ENCODE measurements at regions not wholly inside any gene's neighbourhood (a gene's known extent, or its start where the extent isn't known, plus 50 kb on each side); places are given as distances from the start of the nearest gene placed in this dataset.
"Not testable (repeated sequence)": the region's sequence is repeated elsewhere in the genome, so short reads cannot be mapped to it uniquely, and the experiment has no call there.

- peak; percentile 85 for DNase-seq
Measured at GRCh38 chr13:24618011-24618955, 61.9 kb upstream of the ATP12A start.

DNA sequence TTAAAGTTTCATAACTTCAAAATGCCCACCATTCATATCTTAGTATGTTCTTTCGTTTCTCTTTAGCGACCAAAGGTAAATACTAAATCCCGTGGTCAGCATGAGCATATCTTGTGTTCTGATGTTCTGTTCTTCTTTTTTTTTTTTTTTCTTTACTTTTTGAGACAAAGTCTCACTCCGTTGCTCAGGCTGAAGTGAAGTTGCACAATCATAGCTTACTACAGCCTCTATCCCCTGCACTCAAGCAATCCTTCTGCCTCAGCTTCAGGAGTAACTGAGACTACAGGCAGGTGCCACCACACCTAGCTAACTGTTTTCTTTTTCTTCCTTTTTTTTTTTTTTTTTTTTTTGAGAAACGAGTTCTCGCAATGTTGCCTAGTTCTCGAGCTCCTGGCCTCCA is 60.9 kb upstream of the ATP12A start:
- DNase-seq, result no peak

DNA sequence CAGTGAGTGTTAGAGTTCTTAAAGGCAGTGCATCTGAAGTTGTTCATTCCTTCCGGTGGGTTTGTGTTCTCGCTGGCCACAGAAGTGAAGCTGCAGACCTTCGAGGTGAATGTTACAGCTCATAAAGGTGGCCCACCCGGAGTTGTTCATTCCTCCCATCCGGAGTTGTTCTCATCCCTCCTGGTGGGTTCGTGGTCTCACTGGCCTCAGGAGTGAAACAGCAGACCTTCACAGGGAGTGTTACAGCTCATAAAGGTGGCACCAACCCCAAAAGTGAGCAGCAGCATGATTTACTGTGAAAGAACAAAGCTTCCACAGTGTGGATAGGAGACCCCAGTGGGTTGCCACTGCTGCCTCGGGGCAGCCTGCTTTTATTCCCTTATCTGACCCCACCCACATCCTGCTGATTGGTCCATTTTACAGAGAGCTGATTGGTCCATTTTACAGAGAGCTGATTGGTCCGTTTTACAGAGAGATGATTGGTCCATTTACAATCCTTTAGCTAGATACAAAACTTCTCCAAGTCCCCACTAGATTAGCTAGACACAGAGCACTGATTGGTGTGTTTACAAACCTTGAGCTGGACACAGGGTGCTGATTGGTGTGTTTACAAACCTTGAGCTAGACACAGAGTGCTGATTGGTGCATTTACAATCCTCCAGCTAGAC is 57.6 kb upstream of the ATP12A start:
- DNase-seq, result not testable (repeated sequence)

- no peak for DNase-seq
Measured at GRCh38 chr13:24623149-24623665, 57.0 kb upstream of the ATP12A start.

GRCh38 chr13:24624363-24624762 is 55.8 kb upstream of the ATP12A start:
- no peak for DNase-seq

DNA sequence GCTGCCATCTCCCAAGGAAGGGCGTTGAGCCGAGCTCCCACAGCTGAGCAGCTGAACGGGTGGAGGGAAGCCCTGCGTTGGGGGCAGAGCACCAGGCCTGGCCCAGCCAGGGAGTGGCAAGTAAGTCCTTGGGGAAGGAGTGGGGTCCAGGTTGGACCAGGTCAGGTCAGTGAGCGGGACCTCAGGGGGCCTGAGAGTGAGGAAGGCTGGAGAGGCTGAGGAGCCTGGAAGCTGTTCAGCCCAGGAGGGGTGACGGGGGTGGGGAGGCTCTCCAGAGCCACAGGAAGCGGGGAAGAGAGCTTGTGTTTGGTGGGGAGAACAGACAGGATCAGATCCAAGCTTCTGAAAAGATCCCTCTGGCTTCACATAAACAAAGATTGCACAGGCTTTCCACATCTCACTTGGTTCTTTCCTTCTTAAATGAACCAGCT is 55.4 kb upstream of the ATP12A start:
- no peak for DNase-seq

DNA sequence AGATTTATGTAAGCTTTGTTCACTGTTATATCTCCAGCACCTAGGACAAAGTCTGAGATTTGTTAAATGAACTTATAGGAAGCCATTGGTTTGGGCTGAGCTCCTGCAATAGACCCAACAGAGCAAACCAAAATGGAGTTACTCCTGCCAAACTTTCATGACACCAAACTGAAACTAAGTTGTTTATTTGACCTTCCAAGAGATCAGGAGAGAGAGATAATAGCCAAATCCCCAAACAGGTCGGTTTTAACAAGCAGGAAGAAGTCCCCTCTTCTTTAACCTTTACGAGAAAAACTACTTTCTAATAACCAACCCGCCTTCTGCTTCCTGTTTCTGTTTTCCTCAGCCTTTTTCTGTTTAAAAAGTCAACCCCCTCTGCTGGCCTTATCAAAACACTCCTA is 54.9 kb upstream of the ATP12A start:
- peak; percentile 35 for DNase-seq

DNA sequence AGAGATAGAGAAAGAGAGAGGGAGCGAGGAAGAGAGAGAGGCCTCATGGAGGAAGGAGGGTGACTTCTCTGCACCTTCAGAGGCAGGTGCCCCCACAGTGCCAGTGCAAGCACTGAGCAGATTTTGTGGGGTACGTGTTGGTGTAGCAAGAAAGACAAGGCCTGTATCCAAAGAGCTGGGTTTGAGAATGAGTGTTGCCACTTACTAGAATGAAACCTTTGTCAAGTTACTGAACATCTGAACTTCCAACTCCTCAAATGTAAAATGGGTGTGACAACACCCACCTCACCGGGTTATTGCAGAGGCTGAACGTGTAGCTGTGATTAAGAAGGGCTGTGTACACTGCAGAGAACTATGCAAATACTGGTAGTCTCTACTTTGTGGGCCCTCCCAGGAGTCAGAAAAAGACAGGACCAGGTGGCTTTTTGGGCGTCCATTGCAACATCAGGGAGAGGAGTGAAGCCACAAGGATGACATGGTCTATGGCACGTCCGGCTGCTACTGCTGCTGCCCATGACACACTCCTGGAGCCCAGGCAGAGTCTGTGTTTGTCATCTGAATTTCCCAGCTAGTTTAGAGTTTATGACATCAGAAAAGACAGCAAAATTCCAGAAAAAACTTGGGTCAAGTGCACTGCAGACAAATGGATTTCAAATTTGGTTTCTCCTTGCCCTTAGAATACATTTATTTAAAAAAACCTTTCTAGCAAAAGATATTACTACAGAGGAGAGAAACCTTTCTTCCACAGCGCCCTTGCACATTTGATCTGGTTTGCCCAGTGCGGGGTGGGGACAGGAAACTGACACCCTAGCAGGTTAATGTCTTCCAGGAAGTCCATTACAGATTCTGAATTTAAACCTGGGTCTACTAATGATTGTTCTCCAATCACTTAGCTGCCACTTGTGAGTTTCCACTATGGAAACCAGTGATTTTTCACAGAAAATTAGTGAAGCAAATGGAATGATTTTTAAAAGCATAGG is 54.0 kb upstream of the ATP12A start:
- peak; percentile 49 for DNase-seq

DNA sequence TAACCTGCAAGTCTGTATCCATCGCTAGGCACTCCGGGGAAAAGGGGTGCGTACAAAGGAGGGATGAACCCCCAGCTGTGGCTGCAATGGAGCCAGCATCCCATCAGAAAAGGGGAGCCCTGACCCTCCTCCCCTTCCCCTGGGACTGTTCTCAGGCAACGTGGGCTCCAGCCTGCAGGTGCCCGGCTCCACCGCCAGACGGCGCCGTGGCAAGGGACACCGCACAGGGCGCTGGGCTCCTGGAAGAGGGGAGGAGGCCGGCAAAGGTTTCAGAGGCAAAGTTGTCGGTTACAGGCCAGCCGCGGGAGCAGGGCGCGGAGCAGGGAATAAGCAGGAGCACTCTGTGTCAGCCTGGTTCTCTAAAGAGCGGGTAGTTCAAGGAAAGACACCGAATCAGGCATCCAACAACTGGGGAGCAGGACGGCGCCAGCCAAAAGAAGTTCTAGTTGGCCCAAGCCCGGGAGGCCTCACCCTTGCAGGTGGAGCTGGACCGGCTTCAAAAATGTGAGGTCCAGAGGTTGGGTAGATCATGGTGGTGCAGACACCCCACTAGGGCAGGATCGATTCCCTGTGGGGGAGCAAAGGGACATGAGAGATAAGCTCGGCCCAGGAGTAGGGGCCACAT is 53.0 kb upstream of the ATP12A start:
- DNase-seq, result no peak

- DNase-seq, result no peak
Measured at GRCh38 chr13:24627946-24628345, 52.3 kb upstream of the ATP12A start.

- DNase-seq, result no peak
Measured at GRCh38 chr13:24629320-24629719, 50.9 kb upstream of the ATP12A start.

GRCh38 chr13:24630121-24630520 is 50.1 kb upstream of the ATP12A start:
- no peak for DNase-seq

Data from CD4-positive, alpha-beta T cell treated with Interleukin-4 for 4 hours (primary cell).